ENCODE measurements at regions not wholly inside any gene's neighbourhood (a gene's known extent, or its start where the extent isn't known, plus 50 kb on each side); places are given as distances from the start of the nearest gene placed in this dataset.

- H3K27me3 ChIP-seq (ENCODE audit: control insufficient read depth in 4 of 4, insufficient read depth in 4 of 4, low read length in 3 of 4), result no peaks in the 10 kb centered on the region
Observed at GRCh38 chr7:11946794-11947193, 114.8 kb upstream of the THSD7A start.

More at GRCh38 chr7:11946794-11947193, 114.8 kb upstream of the THSD7A start:
- Histone ChIP-seq H3K36me3 (ENCODE audit: control insufficient read depth in 4 of 4, insufficient read depth in 3 of 4, low read depth in 1 of 4, low read length in 3 of 4) (no peaks in the 10 kb centered on the region), H3K27ac (ENCODE audit: low read depth in 1 of 2, low read length in 2 of 2) (no peak overlapping the region), H3K9me3 (ENCODE audit: control insufficient read depth in 4 of 4, low read length in 3 of 4) (peaks cover 0 to 3% (median under 1%) of the 10 kb centered on the region in 4 donors), H3K9ac (ENCODE audit: low read depth in 1 of 2, low read length in 2 of 2) (no peak overlapping the region), H3K4me1 (ENCODE audit: control insufficient read depth in 4 of 4, insufficient read depth in 4 of 4, low read length in 3 of 4) (no peaks in the 10 kb centered on the region), H3K4me3 (ENCODE audit: low read depth in 1 of 3, low read length in 3 of 3) (no peak overlapping the region)
- no peak for DNase-seq (ENCODE audit: low spot score)
- TF ChIP-seq NR2F2 (IDR thresholded peaks at IDR 0.05), result no peak
- no peak for TF ChIP-seq HNF4G (IDR thresholded peaks at IDR 0.05)
- no peak for TF ChIP-seq YY1 (IDR thresholded peaks at IDR 0.05)
- no peak for TF ChIP-seq FOXA2 (IDR thresholded peaks at IDR 0.05)
- no peak for TF ChIP-seq EGR1 (IDR thresholded peaks at IDR 0.05; ENCODE audit: low read depth in 2 of 2)
- TF ChIP-seq SP1 (IDR thresholded peaks at IDR 0.05), result no peak
- TF ChIP-seq ATF3 (IDR thresholded peaks at IDR 0.05), result no peak
- TF ChIP-seq HNF4A (conservative IDR thresholded peaks at IDR 0.05), result no peak
- no peak for TF ChIP-seq GABPA (IDR thresholded peaks at IDR 0.05 in 1 of 2, conservative IDR thresholded peaks at IDR 0.05 in 1 of 2)
- no peak for TF ChIP-seq JUND (IDR thresholded peaks at IDR 0.05)
- no peak for TF ChIP-seq RXRA (IDR thresholded peaks at IDR 0.05)
- no peak for TF ChIP-seq CTCF (IDR thresholded peaks at IDR 0.05; ENCODE audit: low read depth, low read length, missing input control)
- no peak for TF ChIP-seq MAX (IDR thresholded peaks at IDR 0.05)
- no peak for TF ChIP-seq RAD21 (IDR thresholded peaks at IDR 0.05)
- TF ChIP-seq ZBTB33 (IDR thresholded peaks at IDR 0.05), result no peak
- no peak for TF ChIP-seq TAF1 (conservative IDR thresholded peaks at IDR 0.05)
- no peak for TF ChIP-seq REST (IDR thresholded peaks at IDR 0.05)
- TF ChIP-seq FOXA1 (IDR thresholded peaks at IDR 0.05), result no peak
- WGBS, result 96% methylated on average over 1 of the region's 1 CpG

Measured in liver (tissue), 8 donors.